Stimulated activated CD4-positive, alpha-beta T cell treated with anti-CD3 and anti-CD28 coated beads, Interleukin-1b, Interleukin-23, amount 100 ng/mL, for 24 hours (primary cell): ENCODE measurements at regions not wholly inside any gene's neighbourhood (a gene's known extent, or its start where the extent isn't known, plus 50 kb on each side); places are given as distances from the start of the nearest gene placed in this dataset.

ENCODE experiments used
- DNase-seq, 4 experiments: peaks; one replicate each; pipeline ENCODE4 v3.0.0-alpha.2; 2020; ENCODE audit warnings: low read depth in 4 of 4, low spot score in 1 of 4

GRCh38 chr5:4765411-4765810 is 374.7 kb upstream of the ADAMTS16 start:
- DNase-seq, result no peak

GRCh38 chr5:4766101-4766500 is 374.0 kb upstream of the ADAMTS16 start:
- no peak for DNase-seq

- DNase-seq, result no peak
Observed at GRCh38 chr5:4772591-4772990, 367.5 kb upstream of the ADAMTS16 start.

GRCh38 chr5:4773827-4774317 is 366.3 kb upstream of the ADAMTS16 start:
- DNase-seq, result no peak

GRCh38 chr5:4777435-4777834 is 362.7 kb upstream of the ADAMTS16 start:
- DNase-seq, result no peak

GRCh38 chr5:4780633-4781032 is 359.5 kb upstream of the ADAMTS16 start:
- no peak for DNase-seq

GRCh38 chr5:4781299-4781698 is 358.8 kb upstream of the ADAMTS16 start:
- DNase-seq, result no peak

GRCh38 chr5:4785971-4786370 is 354.2 kb upstream of the ADAMTS16 start:
- no peak for DNase-seq

- no peak for DNase-seq
Observed at GRCh38 chr5:4797445-4797844, 342.7 kb upstream of the ADAMTS16 start.

- DNase-seq, result no peak
Observed at GRCh38 chr5:4802044-4802443, 338.1 kb upstream of the ADAMTS16 start.

- DNase-seq, result no peak
Observed at GRCh38 chr5:4804691-4805360, 335.3 kb upstream of the ADAMTS16 start.

- no peak for DNase-seq
Observed at GRCh38 chr5:4815002-4815401, 325.1 kb upstream of the ADAMTS16 start.

GRCh38 chr5:4817767-4818166 is 322.4 kb upstream of the ADAMTS16 start:
- DNase-seq, result no peak

GRCh38 chr5:4831325-4831724 is 308.8 kb upstream of the ADAMTS16 start:
- DNase-seq, result no peak

GRCh38 chr5:4832471-4832870 is 307.7 kb upstream of the ADAMTS16 start:
- DNase-seq, result no peak

- no peak for DNase-seq
Observed at GRCh38 chr5:4833104-4833738, 306.9 kb upstream of the ADAMTS16 start.

- DNase-seq, result no peak
Observed at GRCh38 chr5:4837489-4838058, 302.6 kb upstream of the ADAMTS16 start.

GRCh38 chr5:4845221-4845620 is 294.9 kb upstream of the ADAMTS16 start:
- no peak for DNase-seq

- no peak for DNase-seq
Observed at GRCh38 chr5:4847766-4848165, 292.4 kb upstream of the ADAMTS16 start.

- DNase-seq, result no peak
Observed at GRCh38 chr5:4855036-4855435, 285.1 kb upstream of the ADAMTS16 start.

GRCh38 chr5:4855880-4856279 is 284.2 kb upstream of the ADAMTS16 start:
- DNase-seq, result no peak

- DNase-seq, result no peak
Observed at GRCh38 chr5:4857761-4858160, 282.4 kb upstream of the ADAMTS16 start.
